NCI-H1436 treated with DMSO at 0.1 percent for 48 hours (cell line): ENCODE measurements at regions not wholly inside any gene's neighbourhood (a gene's known extent, or its start where the extent isn't known, plus 50 kb on each side); places are given as distances from the start of the nearest gene placed in this dataset.
"Not testable (repeated sequence)": the region's sequence is repeated elsewhere in the genome, so short reads cannot be mapped to it uniquely, and the experiment has no call there.

Experiments used
- DNase-seq: peaks from one replicate; lab custom pipeline; 2025; lab: John Stamatoyannopoulos, UW

DNA sequence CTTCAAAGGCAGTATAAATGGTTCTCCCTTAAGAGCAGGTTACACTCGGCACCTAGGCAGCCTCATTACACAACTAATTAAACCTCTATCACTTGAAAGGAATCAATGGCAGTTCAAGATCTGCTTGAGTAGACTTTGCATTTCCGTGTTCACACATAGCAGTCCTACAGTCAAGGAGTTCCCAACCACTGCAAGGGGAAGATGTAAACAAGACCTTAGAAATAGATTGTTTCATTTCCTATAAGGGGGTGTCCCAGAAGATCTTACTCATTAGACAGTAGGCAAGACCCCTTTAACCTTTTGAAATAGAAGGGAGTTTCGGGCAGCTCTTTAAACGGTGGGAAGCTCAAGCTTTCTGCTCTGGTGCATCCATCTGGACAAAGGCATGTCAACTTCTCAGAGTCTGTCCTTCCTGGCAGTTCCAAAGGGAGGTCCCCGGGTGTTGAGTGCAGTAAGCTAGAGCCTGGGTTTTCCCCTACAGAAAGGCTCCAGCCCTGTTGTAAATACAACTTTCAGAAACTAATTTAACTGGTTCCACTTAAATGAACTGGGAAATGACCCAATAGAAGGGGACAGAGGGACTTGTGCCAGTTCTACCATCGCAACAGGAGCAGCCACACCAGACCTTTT is 150.8 kb downstream of the RBMX2 start:
- no peak for DNase-seq

DNA sequence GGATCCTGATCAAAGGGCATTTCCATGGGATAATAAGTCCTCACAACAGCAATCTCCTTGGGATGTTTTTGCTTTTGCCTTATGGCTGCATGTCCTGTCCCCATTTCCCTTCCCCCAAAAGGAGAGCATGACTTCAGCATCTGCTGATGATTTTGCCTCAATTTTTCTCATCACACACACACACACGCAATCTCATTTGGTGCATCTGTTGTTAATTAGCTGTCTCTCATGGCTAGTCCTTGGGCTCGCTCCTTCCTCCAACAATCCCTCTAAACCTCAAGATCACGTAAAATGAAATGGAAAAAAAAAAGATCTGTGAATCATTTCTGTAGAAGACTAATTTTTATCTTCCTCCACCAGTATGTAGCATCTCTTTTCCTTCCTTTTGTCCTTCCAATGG is 153.6 kb downstream of the RBMX2 start:
- DNase-seq: no peak

DNA sequence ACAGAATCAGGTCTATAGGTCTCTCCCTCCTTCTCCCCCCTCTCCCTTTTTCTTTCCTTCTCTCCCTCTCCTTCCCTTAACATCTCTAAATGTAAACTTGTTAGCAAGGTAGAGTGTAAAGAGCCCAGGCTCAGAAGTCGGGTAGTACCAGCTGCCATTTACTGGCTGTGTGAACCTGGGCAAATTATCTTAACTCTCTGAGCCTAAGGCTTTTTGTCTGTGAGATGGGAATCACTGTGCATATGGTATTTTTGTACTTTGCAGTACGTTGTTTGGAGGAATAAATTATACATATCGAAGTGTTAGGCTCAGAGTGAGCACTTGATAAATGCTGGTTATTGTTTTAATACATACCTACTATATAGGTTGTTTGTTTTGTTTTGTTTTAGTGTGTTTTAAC is 154.0 kb downstream of the RBMX2 start:
- no peak for DNase-seq

DNA sequence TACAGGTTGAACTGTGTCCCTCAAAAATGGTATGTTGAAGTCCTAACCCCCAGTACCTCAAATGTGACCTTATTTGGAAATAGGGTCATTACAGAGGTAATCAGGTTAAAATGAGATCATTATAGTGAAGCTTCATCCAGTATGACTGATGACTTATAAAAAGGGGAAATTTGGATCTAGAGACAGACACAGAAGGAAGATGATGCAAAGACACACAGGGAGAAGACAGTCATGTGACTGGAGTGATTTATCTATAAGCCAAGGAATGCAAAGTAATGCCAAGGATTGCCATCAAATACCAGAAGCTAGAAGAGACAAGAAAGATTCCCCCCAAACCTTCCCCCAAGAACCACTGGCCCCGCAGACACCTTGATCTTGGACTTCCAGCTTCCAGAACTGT is 155.2 kb downstream of the RBMX2 start:
- DNase-seq: no peak

DNA sequence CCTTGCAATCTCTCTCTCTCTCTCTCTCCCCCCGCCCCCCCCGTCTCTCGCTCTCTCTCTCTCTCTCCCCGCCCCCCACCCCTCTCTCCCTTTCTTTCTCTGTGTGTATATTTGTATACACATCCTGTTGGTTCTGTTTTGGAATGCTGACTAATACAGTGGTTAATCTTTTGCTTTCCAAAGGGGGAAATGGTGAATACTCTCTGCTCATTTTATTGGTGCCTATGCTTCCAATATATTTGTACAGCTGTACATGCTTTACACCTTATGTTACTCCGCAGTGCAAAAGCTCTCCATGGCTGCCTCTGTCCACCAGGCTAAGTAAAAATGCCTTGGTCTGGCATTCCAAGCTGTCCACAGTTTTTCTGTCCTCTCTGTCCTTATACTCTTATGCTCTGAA is 158.8 kb downstream of the RBMX2 start:
- no peak for DNase-seq

DNA sequence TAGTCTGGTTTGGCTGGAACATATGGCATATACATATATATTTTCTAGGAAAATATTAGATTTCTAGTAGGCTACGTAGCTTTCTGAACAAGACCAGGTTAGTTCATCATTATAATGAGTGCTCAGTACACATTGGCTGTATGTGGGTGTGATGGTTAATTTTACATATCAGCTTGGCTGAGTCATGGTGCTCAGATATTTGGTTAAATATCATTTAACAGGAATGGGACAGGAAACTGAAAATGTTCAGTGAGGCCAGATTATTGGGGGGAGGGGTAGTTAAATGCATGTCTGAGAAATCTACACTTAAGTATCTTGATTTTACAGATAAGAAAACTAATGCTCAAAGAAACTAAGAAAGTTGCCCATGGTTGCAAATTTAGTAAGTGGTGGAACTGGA is 160.1 kb downstream of the RBMX2 start:
- DNase-seq: no peak

DNA sequence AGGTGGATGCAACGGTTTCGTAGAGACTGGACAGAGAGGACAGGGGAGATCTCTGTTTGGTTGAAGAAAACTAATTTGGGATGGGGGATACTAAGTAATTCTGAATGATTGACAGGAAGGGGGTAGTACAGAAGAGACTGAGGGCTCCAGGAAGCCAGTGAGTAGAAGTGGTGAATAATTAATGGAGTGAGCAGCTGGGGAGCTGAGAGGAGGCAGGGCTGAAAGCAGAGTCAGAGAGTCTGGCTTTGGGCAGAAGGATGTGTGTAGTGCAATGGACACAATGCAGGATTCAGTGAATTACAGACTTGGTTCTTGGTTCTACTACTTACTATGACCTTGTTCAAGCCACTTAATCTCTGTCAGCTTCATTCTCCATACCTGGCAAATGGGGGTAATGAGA is 161.7 kb downstream of the RBMX2 start:
- DNase-seq: no peak

DNA sequence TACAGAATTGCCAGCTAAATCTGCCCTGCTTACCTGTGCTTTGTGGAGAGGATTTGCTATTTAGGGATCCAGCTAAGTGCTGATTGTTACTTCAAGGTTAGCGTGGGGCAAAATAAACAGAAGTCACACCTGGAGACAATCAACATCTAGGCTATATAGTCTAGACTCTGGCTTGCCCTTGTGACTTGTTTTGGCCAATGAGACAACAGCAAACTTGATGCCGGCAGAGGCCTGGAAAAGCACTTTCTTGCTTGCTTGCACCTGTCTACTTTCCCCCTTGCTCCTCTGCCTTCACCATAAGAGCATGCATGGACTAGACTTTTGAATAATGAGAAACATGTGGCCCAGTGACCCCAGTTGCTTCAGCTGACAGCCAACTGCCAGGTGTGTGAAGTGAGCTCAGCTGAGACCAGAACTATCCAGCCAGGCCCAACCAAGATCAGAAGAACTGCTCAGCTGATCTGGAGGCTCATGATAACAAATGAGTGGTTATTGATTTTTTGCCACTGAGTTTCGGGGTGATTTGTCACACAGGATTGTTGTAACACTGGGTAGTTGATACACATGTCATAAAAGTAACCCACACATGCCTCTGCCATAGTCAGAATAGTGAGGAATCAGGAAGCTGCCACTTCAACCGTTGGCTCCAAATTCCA is 164.4 kb downstream of the RBMX2 start:
- DNase-seq: no peak

DNA sequence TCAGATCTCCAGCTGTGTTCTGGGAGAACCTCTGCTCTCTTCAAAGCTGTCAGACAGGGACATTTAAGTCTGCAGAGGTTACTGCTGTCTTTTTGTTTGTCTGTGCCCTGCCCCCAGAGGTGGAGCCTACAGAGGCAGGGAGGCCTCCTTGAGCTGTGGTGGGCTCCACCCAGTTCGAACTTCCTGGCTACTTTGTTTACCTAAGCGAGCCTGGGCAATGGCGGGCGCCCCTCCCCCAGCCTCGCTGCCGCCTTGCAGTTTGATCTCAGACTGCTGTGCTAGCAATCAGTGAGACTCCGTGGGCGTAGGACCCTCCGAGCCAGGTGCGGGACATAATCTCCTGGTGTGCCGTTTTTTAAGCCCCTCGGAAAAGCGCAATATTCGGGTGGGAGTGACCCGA is 171.2 kb downstream of the RBMX2 start:
- not testable (repeated sequence) for DNase-seq
